H9 (cell line): ENCODE measurements at regions not wholly inside any gene's neighbourhood (a gene's known extent, or its start where the extent isn't known, plus 50 kb on each side); places are given as distances from the start of the nearest gene placed in this dataset.

ENCODE experiments used
- DNase-seq: peaks from one replicate; pipeline ENCODE4 v3.0.0-alpha.2; 2017
- H2AFZ ChIP-seq: one replicate; pipeline ENCODE4 v1.6.1; 2013; ENCODE audit warnings: mild to moderate bottlenecking, low read length, control low read depth, moderate library complexity
- H2AK5ac ChIP-seq: 2 replicates; pipeline ENCODE4 v1.6.1; 2013; ENCODE audit warnings: low read length, control low read depth, mixed read lengths; ENCODE audit not compliant: insufficient read length
- H2BK120ac ChIP-seq: one replicate; pipeline ENCODE4 v1.6.1; 2013; ENCODE audit warnings: low read depth, mild to moderate bottlenecking, low read length, control low read depth, inconsistent platforms; ENCODE audit not compliant: poor library complexity, severe bottlenecking
- H2BK12ac ChIP-seq: 2 replicates; pipeline ENCODE4 v1.6.1; 2013; ENCODE audit warnings: low read length, control low read depth, mixed read lengths, low read depth; ENCODE audit not compliant: insufficient read length
- H2BK15ac ChIP-seq: 2 replicates; pipeline ENCODE4 v1.6.1; 2013; ENCODE audit warnings: low read depth, low read length, control low read depth
- H2BK20ac ChIP-seq: one replicate; pipeline ENCODE4 v1.6.1; 2013; ENCODE audit warnings: low read depth, mild to moderate bottlenecking, low read length, control low read depth, inconsistent platforms; ENCODE audit not compliant: poor library complexity, severe bottlenecking
- H2BK5ac ChIP-seq: 2 replicates; pipeline ENCODE4 v1.6.1; 2013; ENCODE audit warnings: low read length, control low read depth, mixed read lengths; ENCODE audit not compliant: insufficient read length
- H3K14ac ChIP-seq: 2 replicates; pipeline ENCODE4 v1.6.1; 2013; ENCODE audit warnings: low read length, control low read depth; ENCODE audit not compliant: insufficient read depth
- H3K18ac ChIP-seq: 2 replicates; pipeline ENCODE4 v1.6.1; 2013; ENCODE audit warnings: low read depth, mild to moderate bottlenecking, mixed read lengths, low read length, control low read depth; ENCODE audit not compliant: insufficient read length
- H3K23ac ChIP-seq: 2 replicates; pipeline ENCODE4 v1.6.1; 2013; ENCODE audit warnings: low read length, control low read depth, mixed read lengths, low read depth; ENCODE audit not compliant: insufficient read length
- H3K23me2 ChIP-seq: 2 replicates; pipeline ENCODE4 v1.6.1; 2013; ENCODE audit warnings: low read depth, mild to moderate bottlenecking, mixed read lengths, low read length, control low read depth; ENCODE audit not compliant: insufficient read length, poor library complexity, severe bottlenecking
- H3K27ac ChIP-seq: 2 replicates; pipeline ENCODE4 v1.5.1; 2013; ENCODE audit warnings: low read length, control low read depth, mixed read lengths, low read depth; ENCODE audit not compliant: insufficient read length
- H3K27me3 ChIP-seq: 2 replicates; pipeline ENCODE4 v1.6.1; 2013; ENCODE audit warnings: low read length, control low read depth, inconsistent platforms; ENCODE audit not compliant: insufficient read depth
- H3K4ac ChIP-seq: 2 replicates; pipeline ENCODE4 v1.6.1; 2013; ENCODE audit warnings: low read depth, mild to moderate bottlenecking, control low read depth, inconsistent platforms, low read length, moderate library complexity
- H3K4me1 ChIP-seq: 2 replicates; pipeline ENCODE4 v1.6.1; 2013; ENCODE audit warnings: low read length, control low read depth, inconsistent platforms; ENCODE audit not compliant: insufficient read depth
- H3K4me2 ChIP-seq: 2 replicates; pipeline ENCODE4 v1.6.1; 2013; ENCODE audit warnings: low read length, control low read depth, mixed read lengths; ENCODE audit not compliant: insufficient read length, insufficient read depth
- H3K56ac ChIP-seq: 2 replicates; pipeline ENCODE4 v1.6.1; 2013; ENCODE audit warnings: low read depth, mild to moderate bottlenecking, mixed read lengths, low read length, control low read depth; ENCODE audit not compliant: insufficient read length
- H3K79me1 ChIP-seq: 2 replicates; pipeline ENCODE4 v1.6.1; 2013; ENCODE audit warnings: low read depth, mild to moderate bottlenecking, moderate library complexity, low read length, control low read depth, inconsistent platforms; ENCODE audit not compliant: insufficient read depth, poor library complexity, severe bottlenecking
- H3K79me2 ChIP-seq: 2 replicates; pipeline ENCODE4 v1.6.1; 2013; ENCODE audit warnings: low read length, control low read depth, inconsistent platforms; ENCODE audit not compliant: insufficient read depth
- H3K9ac ChIP-seq: 2 replicates; pipeline ENCODE4 v1.6.1; 2013; ENCODE audit warnings: low read length, control low read depth, mixed read lengths; ENCODE audit not compliant: insufficient read length; ENCODE audit errors: extremely low read depth
- H3K9me3 ChIP-seq: one replicate; pipeline ENCODE4 v1.6.1; 2013; ENCODE audit warnings: low read depth, low read length, inconsistent platforms; ENCODE audit not compliant: control insufficient read depth
- H3T11ph ChIP-seq: one replicate; pipeline ENCODE4 v1.6.1; 2013; ENCODE audit warnings: mild to moderate bottlenecking, low read length, control low read depth, inconsistent platforms
- H4K20me1 ChIP-seq: one replicate; pipeline ENCODE4 v1.6.1; 2013; ENCODE audit not compliant: control insufficient read depth, insufficient read length, insufficient read depth
- H4K5ac ChIP-seq: 2 replicates; pipeline ENCODE4 v1.6.1; 2013; ENCODE audit warnings: low read depth, mild to moderate bottlenecking, mixed read lengths, low read length, control low read depth; ENCODE audit not compliant: insufficient read length
- H4K8ac ChIP-seq: replicated peaks from 2 replicates; pipeline ENCODE4 v1.6.1; 2013; ENCODE audit warnings: low read length, control low read depth, mixed read lengths, low read depth; ENCODE audit not compliant: insufficient read length
- H4K91ac ChIP-seq: 2 replicates; pipeline ENCODE4 v1.6.1; 2013; ENCODE audit warnings: low read depth, mild to moderate bottlenecking, moderate library complexity, mixed read lengths, low read length, control low read depth; ENCODE audit not compliant: insufficient read length
- H3K27ac Mint-ChIP-seq, 3 experiments: 2 replicates in 2 of 3; 3 replicates in 1 of 3; pipeline ENCODE4 v1.8.0; 2020 to 2021; ENCODE audit warnings: mixed read lengths in 3 of 3, mild to moderate bottlenecking in 1 of 3, moderate library complexity in 1 of 3
- H3K27me3 Mint-ChIP-seq: 2 replicates; pipeline ENCODE4 v1.8.0; 2021; ENCODE audit warnings: low read depth, mild to moderate bottlenecking, moderate library complexity, mixed read lengths
- H3K36me3 Mint-ChIP-seq, 3 experiments: 2 replicates in 2 of 3; 3 replicates in 1 of 3; pipeline ENCODE4 v1.8.0; 2020 to 2021; ENCODE audit warnings: low read depth in 3 of 3, mixed read lengths in 3 of 3; ENCODE audit not compliant: insufficient read depth in 1 of 3
- H3K4me1 Mint-ChIP-seq, 2 experiments: 2 replicates each; pipeline ENCODE4 v1.8.0; 2020; ENCODE audit warnings: mixed read lengths in 2 of 2
- H3K4me3 Mint-ChIP-seq, 2 experiments: 2 replicates in 1 of 2; 3 replicates in 1 of 2; pipeline ENCODE4 v1.8.0; 2020 to 2021; ENCODE audit warnings: mild to moderate bottlenecking in 2 of 2, mixed read lengths in 2 of 2, moderate library complexity in 1 of 2
- H3K9me3 Mint-ChIP-seq, 2 experiments: 2 replicates in 1 of 2; 3 replicates in 1 of 2; pipeline ENCODE4 v1.8.0; 2020; ENCODE audit warnings: mild to moderate bottlenecking in 2 of 2, mixed read lengths in 2 of 2, moderate library complexity in 1 of 2
- CTCF ChIP-seq: fragments of 200-600 bp; sonication (generic); conservative IDR thresholded peaks from 3 replicates; pipeline ENCODE4 v1.8.0; 2021; ENCODE audit warnings: antibody characterized with exemption, mild to moderate bottlenecking
- WGBS: extraction: QIAGEN DNeasy Blood & Tissue Kit; methylation state at CpG from one replicate; pipeline ENCODE4 v1.1.7; 2013; ENCODE audit warnings: missing lambda C conversion rate, low lambda C conversion rate, mixed read lengths; ENCODE audit not compliant: insufficient read length; ENCODE audit errors: extremely low coverage; 5-methylcytosine and 5-hydroxymethylcytosine counted together

GRCh38 chr1:208803011-208803811 lies 559.0 kb upstream of the PLXNA2 start:
- no peak overlapping the region for H3T11ph ChIP-seq
- H3K23me2 ChIP-seq, result no peaks in the 10 kb centered on the region
- Mint-ChIP-seq H3K27ac (no peak overlapping the region; a peak in 1 of 7 replicates), H3K4me1 (peaks cover 23 to 27% of the 10 kb centered on the region in 2 experiments), H3K4me3 (no peak overlapping the region), H3K36me3 (peaks cover 0 to 4% (median 1%) of the 10 kb centered on the region in 3 experiments; a peak in 1 of 7 replicates), H3K9me3 (peaks cover 0 to 7% of the 10 kb centered on the region in 2 experiments; a peak in 2 of 5 replicates), H3K27me3 (0 out of 2 replicates have a peak, but pooled peaks cover 2% of the 10 kb centered on the region)
- H3K14ac ChIP-seq, result no peak overlapping the region
- WGBS, result no CpG with 5 or more reads among the region's 9 CpGs
- TF ChIP-seq CTCF, result no peak
- no peak overlapping the region for H3K9ac ChIP-seq
- peaks cover 3% of the 10 kb centered on the region; the same call in 1 of the 2 replicates for H3K4me1 ChIP-seq
- H3K27me3 ChIP-seq, result no peaks in the 10 kb centered on the region
- no peak overlapping the region for H3K27ac ChIP-seq
- no peak overlapping the region for H2BK12ac ChIP-seq
- H2AFZ ChIP-seq, result no peak overlapping the region
- no peak overlapping the region for H4K8ac ChIP-seq
- no peaks in the 10 kb centered on the region for H4K20me1 ChIP-seq
- no peak overlapping the region for H2BK20ac ChIP-seq
- no peak overlapping the region for H4K5ac ChIP-seq
- H2BK120ac ChIP-seq, result no peak overlapping the region
- no peak overlapping the region for H3K56ac ChIP-seq
- H3K79me1 ChIP-seq, result no peaks in the 10 kb centered on the region
- no peak overlapping the region for H3K4ac ChIP-seq
- no peak overlapping the region for H3K23ac ChIP-seq
- no peak overlapping the region for H3K4me2 ChIP-seq
- no peaks in the 10 kb centered on the region for H3K79me2 ChIP-seq
- H2AK5ac ChIP-seq, result no peak overlapping the region
- no peak overlapping the region for H4K91ac ChIP-seq
- H3K9me3 ChIP-seq, result no peaks in the 10 kb centered on the region
- H2BK5ac ChIP-seq, result no peak overlapping the region
- no peak for DNase-seq
- no peak overlapping the region for H3K18ac ChIP-seq
- no peak overlapping the region for H2BK15ac ChIP-seq
